Osteocyte (in vitro differentiated cells): ENCODE measurements at regions not wholly inside any gene's neighbourhood (a gene's known extent, or its start where the extent isn't known, plus 50 kb on each side); places are given as distances from the start of the nearest gene placed in this dataset.

ENCODE experiments used
- DNase-seq: peaks from one replicate; pipeline ENCODE4 v3.0.0; 2021; ENCODE audit warnings: mixed read lengths; ENCODE audit not compliant: unreplicated experiment; ENCODE audit errors: extremely low spot score
- H3K27ac Mint-ChIP-seq: one replicate; pipeline ENCODE4 v1.8.0; 2021; ENCODE audit warnings: mild to moderate bottlenecking, mixed read lengths; ENCODE audit not compliant: unreplicated experiment
- H3K27me3 Mint-ChIP-seq: one replicate; pipeline ENCODE4 v1.8.0; 2021; ENCODE audit warnings: mixed read lengths; ENCODE audit not compliant: unreplicated experiment
- H3K36me3 Mint-ChIP-seq: one replicate; pipeline ENCODE4 v1.8.0; 2021; ENCODE audit warnings: mixed read lengths; ENCODE audit not compliant: unreplicated experiment
- H3K4me1 Mint-ChIP-seq: one replicate; pipeline ENCODE4 v1.8.0; 2021; ENCODE audit warnings: mixed read lengths; ENCODE audit not compliant: unreplicated experiment
- H3K4me3 Mint-ChIP-seq: one replicate; pipeline ENCODE4 v1.8.0; 2021; ENCODE audit warnings: mild to moderate bottlenecking, moderate library complexity, mixed read lengths; ENCODE audit not compliant: unreplicated experiment
- H3K9me3 Mint-ChIP-seq: one replicate; pipeline ENCODE4 v1.8.0; 2021; ENCODE audit warnings: mixed read lengths; ENCODE audit not compliant: unreplicated experiment
- TF ChIP-seq, protein P1 (sequence below): fragments of 200-600 bp; sonication (generic); IDR thresholded peaks from 2 replicates; pipeline ENCODE4 v1.5.0; 2021; ENCODE audit warnings: antibody characterized with exemption, mild to moderate bottlenecking, moderate library complexity

DNA sequence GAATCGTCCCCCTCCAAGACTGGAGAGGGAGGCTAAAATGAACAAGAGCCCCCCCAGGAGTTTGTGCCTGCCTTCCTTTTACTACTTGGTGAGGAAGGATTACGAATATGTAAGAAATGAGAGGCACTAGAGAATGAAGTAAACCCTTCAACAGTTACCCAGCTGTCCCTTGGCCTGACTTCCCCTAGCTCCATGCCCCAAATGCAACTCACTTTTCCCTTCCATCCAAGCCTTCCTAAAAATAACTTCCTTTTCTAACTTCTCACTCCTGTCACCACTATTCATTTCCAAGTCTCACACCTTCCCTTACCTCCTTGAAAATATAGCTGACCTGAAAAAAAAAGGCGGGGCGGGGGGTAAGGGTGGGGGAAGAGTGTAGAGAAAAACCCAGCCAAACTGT lies 96.6 kb upstream of the HNRNPU start:
- Mint-ChIP-seq H3K27me3 (no peaks in the 10 kb centered on the region), H3K4me1 (peaks cover 28% of the 10 kb centered on the region), H3K36me3 (no peaks in the 10 kb centered on the region), H3K9me3 (no peaks in the 10 kb centered on the region), H3K4me3 (no peak overlapping the region), H3K27ac (no peak overlapping the region)
- DNase-seq = no peak
- TF ChIP-seq, protein P1, sequence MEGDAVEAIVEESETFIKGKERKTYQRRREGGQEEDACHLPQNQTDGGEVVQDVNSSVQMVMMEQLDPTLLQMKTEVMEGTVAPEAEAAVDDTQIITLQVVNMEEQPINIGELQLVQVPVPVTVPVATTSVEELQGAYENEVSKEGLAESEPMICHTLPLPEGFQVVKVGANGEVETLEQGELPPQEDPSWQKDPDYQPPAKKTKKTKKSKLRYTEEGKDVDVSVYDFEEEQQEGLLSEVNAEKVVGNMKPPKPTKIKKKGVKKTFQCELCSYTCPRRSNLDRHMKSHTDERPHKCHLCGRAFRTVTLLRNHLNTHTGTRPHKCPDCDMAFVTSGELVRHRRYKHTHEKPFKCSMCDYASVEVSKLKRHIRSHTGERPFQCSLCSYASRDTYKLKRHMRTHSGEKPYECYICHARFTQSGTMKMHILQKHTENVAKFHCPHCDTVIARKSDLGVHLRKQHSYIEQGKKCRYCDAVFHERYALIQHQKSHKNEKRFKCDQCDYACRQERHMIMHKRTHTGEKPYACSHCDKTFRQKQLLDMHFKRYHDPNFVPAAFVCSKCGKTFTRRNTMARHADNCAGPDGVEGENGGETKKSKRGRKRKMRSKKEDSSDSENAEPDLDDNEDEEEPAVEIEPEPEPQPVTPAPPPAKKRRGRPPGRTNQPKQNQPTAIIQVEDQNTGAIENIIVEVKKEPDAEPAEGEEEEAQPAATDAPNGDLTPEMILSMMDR = no peak

DNA sequence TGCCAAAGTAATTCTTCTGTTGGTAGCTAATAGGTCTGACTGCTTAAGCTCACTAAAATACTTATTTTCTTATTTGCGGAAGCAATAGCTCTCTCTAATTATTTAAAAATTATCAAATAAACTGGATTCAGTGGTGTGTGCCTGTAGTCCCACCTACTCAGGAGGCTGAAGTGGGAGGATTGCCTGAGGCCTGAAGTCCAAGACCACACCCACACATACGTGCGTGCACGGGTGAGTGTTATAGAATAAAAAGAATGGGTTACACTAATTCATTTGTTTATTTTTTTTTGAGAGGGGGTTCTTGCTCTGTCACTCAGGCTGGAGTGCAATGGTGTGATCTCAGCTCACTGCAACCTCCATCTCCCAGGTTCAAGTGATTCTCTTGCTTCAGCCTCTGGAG lies 94.2 kb upstream of the HNRNPU start:
- H3K4me1 Mint-ChIP-seq = peaks cover 6% of the 10 kb centered on the region
- H3K36me3 Mint-ChIP-seq = no peaks in the 10 kb centered on the region

DNA sequence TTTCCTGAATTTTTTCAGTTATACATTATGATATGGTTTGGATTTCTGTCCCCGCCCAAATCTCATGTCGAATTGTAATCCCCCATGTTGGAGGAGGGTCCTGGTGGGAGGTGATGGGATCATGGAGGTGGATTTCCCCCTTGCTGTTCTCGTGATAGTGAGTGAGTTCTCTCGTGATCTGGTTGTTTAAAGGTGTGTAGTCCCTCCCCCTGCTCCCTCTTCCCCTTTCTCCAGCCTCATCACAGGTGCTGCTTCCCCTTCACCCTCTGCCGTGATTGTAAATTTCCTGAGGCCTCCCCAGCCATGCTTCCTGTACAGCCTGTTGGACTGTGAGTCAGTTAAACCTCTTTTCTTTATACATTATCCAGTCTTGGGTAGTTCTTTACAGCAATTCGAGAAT lies 93.2 kb upstream of the HNRNPU start:
- TF ChIP-seq, protein P1 = no peak
- Mint-ChIP-seq H3K36me3 (no peaks in the 10 kb centered on the region), H3K4me1 (peaks cover 1% of the 10 kb centered on the region), H3K4me3 (no peak overlapping the region), H3K27me3 (no peaks in the 10 kb centered on the region), H3K27ac (no peak overlapping the region), H3K9me3 (no peaks in the 10 kb centered on the region)
- no peak for DNase-seq

More for the DNA sequence above, 94.2 kb upstream of the HNRNPU start:
- DNase-seq = no peak
- no peaks in the 10 kb centered on the region for H3K27me3 Mint-ChIP-seq
- TF ChIP-seq, protein P1 = no peak
- H3K4me3 Mint-ChIP-seq = no peak overlapping the region
- no peak overlapping the region for H3K27ac Mint-ChIP-seq
- H3K9me3 Mint-ChIP-seq = no peaks in the 10 kb centered on the region

GRCh38 chr1:244957122-244957521 lies 92.8 kb upstream of the HNRNPU start:
- H3K27me3 Mint-ChIP-seq = no peaks in the 10 kb centered on the region
- peaks cover under 1% of the 10 kb centered on the region for H3K4me1 Mint-ChIP-seq
- H3K36me3 Mint-ChIP-seq = no peaks in the 10 kb centered on the region
- TF ChIP-seq, protein P1 = no peak
- DNase-seq = no peak
- no peaks in the 10 kb centered on the region for H3K9me3 Mint-ChIP-seq
- no peak overlapping the region for H3K4me3 Mint-ChIP-seq
- H3K27ac Mint-ChIP-seq = no peak overlapping the region

DNA sequence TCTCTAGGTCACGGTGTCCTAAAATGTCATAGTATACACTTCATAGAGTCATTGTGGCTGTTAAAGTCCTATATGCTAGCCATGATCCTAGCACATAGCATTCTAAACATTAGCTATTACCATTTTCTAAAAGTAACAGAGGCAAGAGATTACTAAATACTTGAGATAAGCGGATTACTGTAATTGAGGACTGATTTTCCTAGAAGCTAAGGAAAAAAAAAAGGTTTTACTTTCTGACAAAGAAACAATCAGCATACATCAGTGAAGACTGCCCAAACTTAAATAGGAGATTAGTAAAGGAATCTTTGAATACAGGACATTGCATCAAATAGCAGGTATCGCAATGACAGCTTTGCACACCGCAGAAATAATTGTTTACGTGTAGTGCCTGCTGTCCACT lies 91.3 kb upstream of the HNRNPU start:
- H3K27me3 Mint-ChIP-seq = no peaks in the 10 kb centered on the region
- no peaks in the 10 kb centered on the region for H3K4me1 Mint-ChIP-seq
- no peak overlapping the region for H3K4me3 Mint-ChIP-seq
- H3K27ac Mint-ChIP-seq = no peak overlapping the region
- no peak for DNase-seq
- no peaks in the 10 kb centered on the region for H3K36me3 Mint-ChIP-seq
- TF ChIP-seq, protein P1 = no peak
- no peaks in the 10 kb centered on the region for H3K9me3 Mint-ChIP-seq
